ENCODE measurements at regions not wholly inside any gene's neighbourhood (a gene's known extent, or its start where the extent isn't known, plus 50 kb on each side); places are given as distances from the start of the nearest gene placed in this dataset.

DNA sequence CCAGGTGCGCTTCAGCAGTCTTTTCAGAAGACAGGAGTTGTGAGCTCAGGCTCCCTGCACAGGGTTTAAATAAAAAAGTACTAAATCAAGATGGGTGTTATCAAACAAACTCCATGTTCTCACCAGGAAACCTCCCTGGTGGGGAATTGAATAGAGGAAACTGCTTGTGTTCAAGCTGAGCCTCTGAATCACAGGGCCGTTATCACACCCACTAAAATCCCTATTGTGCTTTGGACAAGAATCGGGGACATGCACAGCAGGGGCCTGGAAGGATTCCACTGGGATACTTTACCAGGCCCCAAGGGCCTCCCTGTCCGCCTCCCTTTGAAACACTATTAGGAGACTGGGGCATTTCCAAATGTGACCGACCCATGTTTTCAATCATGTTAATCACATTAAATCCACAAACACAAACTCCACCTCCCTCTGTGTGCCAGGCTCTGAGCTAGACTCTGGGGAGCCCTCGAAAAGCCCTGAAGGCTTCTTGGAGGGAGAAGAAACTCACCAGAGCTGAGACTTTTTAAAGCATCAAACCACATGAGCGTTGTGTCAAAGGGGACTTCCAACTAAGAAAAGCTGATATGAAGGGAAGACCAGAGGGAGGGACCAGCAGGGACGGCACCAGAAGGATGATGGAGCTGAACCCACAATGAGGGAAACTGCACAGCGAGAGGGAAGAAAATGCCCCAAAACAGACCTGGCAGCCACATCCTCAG is 458.7 kb upstream of the ID2 start:
- no peak overlapping the region for H3K4me3 ChIP-seq (ENCODE audit: low read depth, low read length)
- H3K9ac ChIP-seq (ENCODE audit: low read depth, low read length) = no peak overlapping the region
- no peaks in the 10 kb centered on the region for H3K9me3 ChIP-seq (ENCODE audit: control insufficient read depth, insufficient read depth, low read length)
- no peaks in the 10 kb centered on the region for H3K27me3 ChIP-seq (ENCODE audit: control insufficient read depth, insufficient read depth, low read length)
- H3K36me3 ChIP-seq (ENCODE audit: control insufficient read depth, insufficient read depth, low read length) = no peaks in the 10 kb centered on the region
- peaks cover 7% of the 10 kb centered on the region for H3K4me1 ChIP-seq (ENCODE audit: control insufficient read depth, insufficient read depth, low read length)

DNA sequence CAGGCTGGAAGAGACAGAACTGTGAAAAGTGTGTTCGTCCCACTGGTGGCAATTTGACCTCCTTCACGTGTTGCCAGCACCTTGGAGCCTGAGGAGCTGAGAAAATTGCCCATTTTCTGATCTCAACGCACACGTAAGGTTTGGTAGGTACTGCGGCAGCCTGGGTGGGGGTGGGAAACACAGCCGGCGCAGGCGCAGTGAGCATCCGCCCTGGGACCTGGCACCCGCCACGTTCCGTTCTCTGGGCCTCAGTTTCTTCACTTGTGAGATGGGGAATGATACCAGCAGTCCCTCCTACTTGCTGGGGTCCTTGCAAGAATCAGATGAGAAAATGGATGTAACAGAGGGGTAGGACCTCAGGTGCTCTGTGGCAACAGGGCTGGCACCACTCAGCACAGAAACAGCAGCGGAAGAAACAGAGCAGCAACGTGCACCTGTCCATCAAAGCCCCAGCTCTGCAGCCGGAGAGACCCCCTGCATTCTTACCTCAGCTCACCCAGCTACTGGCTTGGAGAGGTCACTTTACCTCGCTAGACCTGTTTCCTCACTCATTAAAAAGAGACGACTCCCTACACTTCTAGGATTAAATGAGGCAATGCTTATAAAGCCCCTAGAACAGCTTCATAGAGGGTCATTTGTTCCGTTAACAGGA is 458.0 kb upstream of the ID2 start:
- no peaks in the 10 kb centered on the region for H3K27me3 ChIP-seq (ENCODE audit: control insufficient read depth, insufficient read depth, low read length)
- no peak overlapping the region for H3K9ac ChIP-seq (ENCODE audit: low read depth, low read length)
- no peak overlapping the region for H3K4me3 ChIP-seq (ENCODE audit: low read depth, low read length)
- no peaks in the 10 kb centered on the region for H3K9me3 ChIP-seq (ENCODE audit: control insufficient read depth, insufficient read depth, low read length)
- H3K36me3 ChIP-seq (ENCODE audit: control insufficient read depth, insufficient read depth, low read length) = no peaks in the 10 kb centered on the region
- H3K4me1 ChIP-seq (ENCODE audit: control insufficient read depth, insufficient read depth, low read length) = peaks cover 7% of the 10 kb centered on the region

GRCh38 chr2:8224347-8225190 is 457.3 kb upstream of the ID2 start:
- no peak overlapping the region for H3K4me3 ChIP-seq (ENCODE audit: low read depth, low read length)
- H3K9ac ChIP-seq (ENCODE audit: low read depth, low read length) = no peak overlapping the region
- H3K27me3 ChIP-seq (ENCODE audit: control insufficient read depth, insufficient read depth, low read length) = no peaks in the 10 kb centered on the region
- peaks cover 7% of the 10 kb centered on the region for H3K4me1 ChIP-seq (ENCODE audit: control insufficient read depth, insufficient read depth, low read length)
- no peaks in the 10 kb centered on the region for H3K9me3 ChIP-seq (ENCODE audit: control insufficient read depth, insufficient read depth, low read length)
- no peaks in the 10 kb centered on the region for H3K36me3 ChIP-seq (ENCODE audit: control insufficient read depth, insufficient read depth, low read length)

DNA sequence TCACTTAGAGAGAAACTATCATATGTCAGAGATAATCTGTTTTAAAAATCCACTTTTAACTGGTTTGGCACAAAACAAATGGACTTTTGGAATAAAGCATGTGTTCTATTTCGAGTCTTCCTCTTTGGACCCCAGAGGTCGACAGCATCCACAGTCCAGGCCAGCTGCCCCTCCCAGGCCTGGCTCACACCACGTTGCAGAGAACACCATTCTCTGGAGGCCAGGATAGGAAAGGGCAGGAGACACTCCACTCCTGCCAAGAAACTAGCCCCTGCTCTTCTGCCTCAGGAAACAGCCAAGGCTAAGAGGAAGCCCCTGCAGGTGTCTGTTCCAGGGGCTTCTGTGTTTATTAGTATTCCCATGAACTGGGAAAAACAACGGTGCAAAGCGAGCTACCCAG is 456.6 kb upstream of the ID2 start:
- Histone ChIP-seq H3K27me3 (ENCODE audit: control insufficient read depth, insufficient read depth, low read length) (no peaks in the 10 kb centered on the region), H3K9ac (ENCODE audit: low read depth, low read length) (no peak overlapping the region), H3K36me3 (ENCODE audit: control insufficient read depth, insufficient read depth, low read length) (no peaks in the 10 kb centered on the region)

GRCh38 chr2:8225798-8226197 is 456.1 kb upstream of the ID2 start:
- no peaks in the 10 kb centered on the region for H3K36me3 ChIP-seq (ENCODE audit: control insufficient read depth, insufficient read depth, low read length)
- no peaks in the 10 kb centered on the region for H3K9me3 ChIP-seq (ENCODE audit: control insufficient read depth, insufficient read depth, low read length)
- H3K9ac ChIP-seq (ENCODE audit: low read depth, low read length) = no peak overlapping the region
- no peaks in the 10 kb centered on the region for H3K27me3 ChIP-seq (ENCODE audit: control insufficient read depth, insufficient read depth, low read length)
- H3K4me3 ChIP-seq (ENCODE audit: low read depth, low read length) = no peak overlapping the region
- H3K4me1 ChIP-seq (ENCODE audit: control insufficient read depth, insufficient read depth, low read length) = peaks cover 7% of the 10 kb centered on the region

More for the DNA sequence above, 456.6 kb upstream of the ID2 start:
- H3K4me1 ChIP-seq (ENCODE audit: control insufficient read depth, insufficient read depth, low read length) = peaks cover 7% of the 10 kb centered on the region
- H3K9me3 ChIP-seq (ENCODE audit: control insufficient read depth, insufficient read depth, low read length) = no peaks in the 10 kb centered on the region
- H3K4me3 ChIP-seq (ENCODE audit: low read depth, low read length) = no peak overlapping the region

GRCh38 chr2:8229546-8229986 is 452.3 kb upstream of the ID2 start:
- no peak overlapping the region for H3K4me3 ChIP-seq (ENCODE audit: low read depth, low read length)
- no peaks in the 10 kb centered on the region for H3K27me3 ChIP-seq (ENCODE audit: control insufficient read depth, insufficient read depth, low read length)
- no peaks in the 10 kb centered on the region for H3K36me3 ChIP-seq (ENCODE audit: control insufficient read depth, insufficient read depth, low read length)
- no peak overlapping the region for H3K9ac ChIP-seq (ENCODE audit: low read depth, low read length)
- no peaks in the 10 kb centered on the region for H3K4me1 ChIP-seq (ENCODE audit: control insufficient read depth, insufficient read depth, low read length)
- H3K9me3 ChIP-seq (ENCODE audit: control insufficient read depth, insufficient read depth, low read length) = no peaks in the 10 kb centered on the region

DNA sequence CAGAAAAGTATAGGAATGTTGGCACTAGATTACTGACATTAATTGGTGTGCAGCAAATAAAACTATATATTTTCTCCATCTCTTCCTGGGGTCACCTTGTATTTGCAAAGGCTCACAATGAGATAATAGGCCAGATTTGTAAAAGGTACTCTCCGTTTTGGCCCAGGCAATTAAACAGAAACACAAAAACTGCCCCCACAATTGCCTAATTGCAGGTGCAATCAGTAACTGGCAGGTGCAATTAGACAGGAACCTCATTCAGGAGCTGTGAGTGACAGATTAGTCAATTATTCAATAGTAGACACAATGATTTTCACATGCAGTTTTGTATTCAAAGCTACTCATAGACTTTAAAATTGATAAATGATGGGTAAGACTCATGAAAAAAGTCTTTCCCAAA is 451.4 kb upstream of the ID2 start:
- no peaks in the 10 kb centered on the region for H3K4me1 ChIP-seq (ENCODE audit: control insufficient read depth, insufficient read depth, low read length)
- no peak overlapping the region for H3K4me3 ChIP-seq (ENCODE audit: low read depth, low read length)
- no peaks in the 10 kb centered on the region for H3K27me3 ChIP-seq (ENCODE audit: control insufficient read depth, insufficient read depth, low read length)
- no peaks in the 10 kb centered on the region for H3K36me3 ChIP-seq (ENCODE audit: control insufficient read depth, insufficient read depth, low read length)
- no peaks in the 10 kb centered on the region for H3K9me3 ChIP-seq (ENCODE audit: control insufficient read depth, insufficient read depth, low read length)
- no peak overlapping the region for H3K9ac ChIP-seq (ENCODE audit: low read depth, low read length)

DNA sequence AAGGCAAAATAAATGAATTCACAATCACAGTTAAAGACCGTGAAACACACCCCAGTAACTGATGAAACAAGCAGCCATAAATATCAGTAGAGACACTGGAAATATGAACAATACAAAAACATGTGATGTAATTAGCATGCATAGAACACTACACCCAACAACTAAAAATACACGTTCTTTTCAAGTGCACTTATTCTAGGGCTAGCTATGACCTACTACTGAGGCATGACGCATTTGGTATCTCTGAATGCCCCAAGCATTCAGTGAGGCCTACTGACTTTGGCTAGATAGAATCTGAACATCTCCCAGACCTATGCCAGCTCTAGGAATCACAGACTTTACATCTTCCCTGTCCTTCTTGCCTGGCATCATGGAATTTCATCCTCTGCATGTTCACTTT is 450.0 kb upstream of the ID2 start:
- no peaks in the 10 kb centered on the region for H3K9me3 ChIP-seq (ENCODE audit: control insufficient read depth, insufficient read depth, low read length)
- H3K4me1 ChIP-seq (ENCODE audit: control insufficient read depth, insufficient read depth, low read length) = no peaks in the 10 kb centered on the region
- no peak overlapping the region for H3K9ac ChIP-seq (ENCODE audit: low read depth, low read length)
- no peak overlapping the region for H3K4me3 ChIP-seq (ENCODE audit: low read depth, low read length)
- no peaks in the 10 kb centered on the region for H3K36me3 ChIP-seq (ENCODE audit: control insufficient read depth, insufficient read depth, low read length)
- H3K27me3 ChIP-seq (ENCODE audit: control insufficient read depth, insufficient read depth, low read length) = no peaks in the 10 kb centered on the region

GRCh38 chr2:8232871-8233270 is 449.0 kb upstream of the ID2 start:
- Histone ChIP-seq H3K4me1 (ENCODE audit: control insufficient read depth, insufficient read depth, low read length) (no peaks in the 10 kb centered on the region), H3K36me3 (ENCODE audit: control insufficient read depth, insufficient read depth, low read length) (no peaks in the 10 kb centered on the region), H3K9ac (ENCODE audit: low read depth, low read length) (no peak overlapping the region), H3K27me3 (ENCODE audit: control insufficient read depth, insufficient read depth, low read length) (no peaks in the 10 kb centered on the region), H3K4me3 (ENCODE audit: low read depth, low read length) (no peak overlapping the region), H3K9me3 (ENCODE audit: control insufficient read depth, insufficient read depth, low read length) (no peaks in the 10 kb centered on the region)

- Histone ChIP-seq H3K4me1 (ENCODE audit: control insufficient read depth, insufficient read depth, low read length) (peaks cover under 1% of the 10 kb centered on the region), H3K4me3 (ENCODE audit: low read depth, low read length) (no peak overlapping the region), H3K36me3 (ENCODE audit: control insufficient read depth, insufficient read depth, low read length) (no peaks in the 10 kb centered on the region), H3K9me3 (ENCODE audit: control insufficient read depth, insufficient read depth, low read length) (no peaks in the 10 kb centered on the region), H3K27me3 (ENCODE audit: control insufficient read depth, insufficient read depth, low read length) (no peaks in the 10 kb centered on the region), H3K9ac (ENCODE audit: low read depth, low read length) (no peak overlapping the region)
These were observed 447.6 kb upstream of the ID2 start for GRCh38 chr2:8234253-8234652.

GRCh38 chr2:8234757-8235374 is 447.0 kb upstream of the ID2 start:
- Histone ChIP-seq H3K9ac (ENCODE audit: low read depth, low read length) (no peak overlapping the region), H3K27me3 (ENCODE audit: control insufficient read depth, insufficient read depth, low read length) (no peaks in the 10 kb centered on the region), H3K36me3 (ENCODE audit: control insufficient read depth, insufficient read depth, low read length) (no peaks in the 10 kb centered on the region), H3K9me3 (ENCODE audit: control insufficient read depth, insufficient read depth, low read length) (no peaks in the 10 kb centered on the region), H3K4me3 (ENCODE audit: low read depth, low read length) (no peak overlapping the region), H3K4me1 (ENCODE audit: control insufficient read depth, insufficient read depth, low read length) (peaks cover 4% of the 10 kb centered on the region)
